ENCODE measurements at regions not wholly inside any gene's neighbourhood (a gene's known extent, or its start where the extent isn't known, plus 50 kb on each side); places are given as distances from the start of the nearest gene placed in this dataset.

DNA sequence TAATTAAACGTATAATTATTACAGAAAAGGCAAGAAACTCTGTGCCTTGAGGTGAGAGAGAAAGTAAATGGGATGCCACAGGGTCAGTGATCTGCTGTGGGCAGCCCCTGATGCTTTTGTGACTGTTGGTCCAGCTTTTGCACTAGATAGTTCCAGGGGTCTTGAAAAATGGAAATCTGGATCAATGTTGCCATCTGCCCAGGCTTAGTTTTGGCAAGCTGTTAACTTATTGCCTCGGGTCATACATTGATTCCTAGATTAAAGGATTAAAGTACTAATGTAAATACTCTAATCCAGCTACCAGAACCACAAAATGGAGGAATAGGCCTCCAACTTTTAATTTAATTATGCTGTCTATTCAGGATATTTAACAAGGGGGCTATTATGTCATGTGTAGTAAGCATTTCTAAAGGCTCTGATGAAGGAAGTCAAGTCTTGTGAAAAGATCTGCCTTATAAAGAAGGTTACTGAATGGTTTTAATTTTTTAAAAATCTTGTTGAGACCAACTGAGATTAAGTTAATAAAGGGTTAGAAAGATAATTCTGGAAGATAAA, 376.0 kb upstream of the HS3ST5 start:
- no peak overlapping the region for H3K4me2 ChIP-seq (ENCODE audit: insufficient read depth, low read length)
- H2AFZ ChIP-seq (ENCODE audit: low read depth, low read length): no peak overlapping the region
- no peaks in the 10 kb centered on the region for H3K9me3 ChIP-seq (replicated peaks; ENCODE audit: control insufficient read depth, insufficient read depth, low read length)
- no TSS peak for BruUV-seq (replicated peaks)
- CTCF ChIA-PET: no interaction called here
- H3K79me2 ChIP-seq (ENCODE audit: control insufficient read depth, insufficient read depth, low read length): no peaks in the 10 kb centered on the region
- intact Hi-C loops (cut with micrococcal nuclease): no loop called here
- no peaks in the 10 kb centered on the region for H3K36me3 ChIP-seq (ENCODE audit: control insufficient read depth in 2 of 2, extremely low read depth in 1 of 2, insufficient read depth in 2 of 2, low read length in 2 of 2)
- no peak for DNase-seq (ENCODE audit: low read depth, low spot score)
- POLR2A ChIA-PET: no interaction called here
- H3K9me1 ChIP-seq (replicated peaks; ENCODE audit: control insufficient read depth, extremely low read depth, insufficient read depth, low read length): no peaks in the 10 kb centered on the region
- no peak overlapping the region for H3K27ac ChIP-seq (ENCODE audit: insufficient read depth, low read depth, low read length)
- H3K4me1 ChIP-seq (ENCODE audit: control insufficient read depth, extremely low read depth, insufficient read depth, low read length): no peaks in the 10 kb centered on the region
- no peaks in the 10 kb centered on the region for H3K27me3 ChIP-seq (ENCODE audit: control insufficient read depth in 2 of 2, insufficient read depth in 2 of 2, low read length in 2 of 2)
- dilution Hi-C loops (cut with MboI; ENCODE audit: extremely low pct_ligation_motif_present, low sequenced_read_pairs): no loop called here
- TF ChIP-seq, protein P1, sequence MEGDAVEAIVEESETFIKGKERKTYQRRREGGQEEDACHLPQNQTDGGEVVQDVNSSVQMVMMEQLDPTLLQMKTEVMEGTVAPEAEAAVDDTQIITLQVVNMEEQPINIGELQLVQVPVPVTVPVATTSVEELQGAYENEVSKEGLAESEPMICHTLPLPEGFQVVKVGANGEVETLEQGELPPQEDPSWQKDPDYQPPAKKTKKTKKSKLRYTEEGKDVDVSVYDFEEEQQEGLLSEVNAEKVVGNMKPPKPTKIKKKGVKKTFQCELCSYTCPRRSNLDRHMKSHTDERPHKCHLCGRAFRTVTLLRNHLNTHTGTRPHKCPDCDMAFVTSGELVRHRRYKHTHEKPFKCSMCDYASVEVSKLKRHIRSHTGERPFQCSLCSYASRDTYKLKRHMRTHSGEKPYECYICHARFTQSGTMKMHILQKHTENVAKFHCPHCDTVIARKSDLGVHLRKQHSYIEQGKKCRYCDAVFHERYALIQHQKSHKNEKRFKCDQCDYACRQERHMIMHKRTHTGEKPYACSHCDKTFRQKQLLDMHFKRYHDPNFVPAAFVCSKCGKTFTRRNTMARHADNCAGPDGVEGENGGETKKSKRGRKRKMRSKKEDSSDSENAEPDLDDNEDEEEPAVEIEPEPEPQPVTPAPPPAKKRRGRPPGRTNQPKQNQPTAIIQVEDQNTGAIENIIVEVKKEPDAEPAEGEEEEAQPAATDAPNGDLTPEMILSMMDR (IDR thresholded peaks at IDR 0.05; ENCODE audit: extremely low read depth in 1 of 2, insufficient read depth in 1 of 2, low read depth in 1 of 2, low read length in 2 of 2): no peak
- TF ChIP-seq, protein P2, sequence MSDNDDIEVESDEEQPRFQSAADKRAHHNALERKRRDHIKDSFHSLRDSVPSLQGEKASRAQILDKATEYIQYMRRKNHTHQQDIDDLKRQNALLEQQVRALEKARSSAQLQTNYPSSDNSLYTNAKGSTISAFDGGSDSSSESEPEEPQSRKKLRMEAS (IDR thresholded peaks at IDR 0.05; ENCODE audit: insufficient read depth, insufficient read length): no peak
- no peak for TF ChIP-seq GATA2 (IDR thresholded peaks at IDR 0.05; ENCODE audit: insufficient read depth, insufficient read length, low read depth, low read length)
- TF ChIP-seq FOS (IDR thresholded peaks at IDR 0.05; ENCODE audit: borderline replicate concordance, insufficient read depth, low read length): no peak
- TF ChIP-seq EZH2 (IDR thresholded peaks at IDR 0.05; ENCODE audit: borderline replicate concordance, low read depth, low read length, severe bottlenecking): no peak
- TF ChIP-seq MYC (IDR thresholded peaks at IDR 0.05; ENCODE audit: low read depth, low read length): no peak
- TF ChIP-seq POLR2A (IDR thresholded peaks at IDR 0.05; ENCODE audit: low read depth, low read length): no peak
- no peak for TF ChIP-seq JUN (IDR thresholded peaks at IDR 0.05; ENCODE audit: borderline replicate concordance, insufficient read depth, insufficient read length, low read depth)
- TF ChIP-seq POLR2AphosphoS5 (IDR thresholded peaks at IDR 0.05; ENCODE audit: insufficient read depth, low read depth, low read length): no peak
- H3K4me3 ChIP-seq (replicated peaks in 1 of 3; ENCODE audit: insufficient read depth in 1 of 3, low read depth in 1 of 3, low read length in 3 of 3): no peak overlapping the region
- H4K20me1 ChIP-seq (replicated peaks; ENCODE audit: control insufficient read depth, extremely low read depth, insufficient read depth, low read length): no peaks in the 10 kb centered on the region
- H3K9ac ChIP-seq (replicated peaks; ENCODE audit: extremely low read depth, insufficient read depth, low read length): no peak overlapping the region
- no peak for FAIRE-seq
